CD4-positive, CD25-positive, alpha-beta regulatory T cell (primary cell): ENCODE measurements at regions not wholly inside any gene's neighbourhood (a gene's known extent, or its start where the extent isn't known, plus 50 kb on each side); places are given as distances from the start of the nearest gene placed in this dataset.

Experiments used
- ATAC-seq, 2 donors: fragments of 150-1000 bp; cut with Tn5 transposase; one replicate each; pipeline ENCODE4 v1.10.0; 2021; ENCODE audit warnings: low read depth in 2 of 2, moderate number of reproducible peaks in 2 of 2, moderate library complexity in 1 of 2
- DNase-seq, 3 donors: peaks; one replicate each; pipeline versions ENCODE4 v3.0.0 to v3.0.0-alpha.2; 2012 to 2022; ENCODE audit warnings: mixed read lengths in 1 of 3
- H3K27ac ChIP-seq: one replicate; pipeline ENCODE4 v1.7.0; 2013; ENCODE audit warnings: mild to moderate bottlenecking, low read length; ENCODE audit not compliant: insufficient read depth, poor library complexity, severe bottlenecking
- H3K27me3 ChIP-seq: one replicate; pipeline ENCODE4 v1.7.0; 2013; ENCODE audit warnings: low read length; ENCODE audit not compliant: control insufficient read depth, insufficient read depth
- H3K36me3 ChIP-seq: one replicate; pipeline ENCODE4 v1.7.0; 2013; ENCODE audit warnings: mild to moderate bottlenecking, low read length, moderate library complexity; ENCODE audit not compliant: control insufficient read depth, insufficient read depth
- H3K4me1 ChIP-seq: 2 replicates; pipeline ENCODE4 v1.7.0; 2013; ENCODE audit warnings: mild to moderate bottlenecking, low read length; ENCODE audit not compliant: insufficient read depth, control insufficient read depth, poor library complexity, severe bottlenecking
- H3K4me3 ChIP-seq: one replicate; pipeline ENCODE4 v1.7.0; 2013; ENCODE audit warnings: low read depth, mild to moderate bottlenecking, low read length, moderate library complexity
- H3K9me3 ChIP-seq, 2 experiments: 1 replicate in 1 of 2; 2 replicates in 1 of 2; pipeline ENCODE4 v1.7.0; 2013; ENCODE audit warnings: low read length in 2 of 2, mild to moderate bottlenecking in 1 of 2, moderate library complexity in 1 of 2; ENCODE audit not compliant: control insufficient read depth in 2 of 2
- H3K27ac Mint-ChIP-seq, 3 donors: one replicate each; pipeline ENCODE4 v1.8.0; 2020 to 2022; ENCODE audit warnings: mild to moderate bottlenecking in 3 of 3, mixed read lengths in 3 of 3, moderate library complexity in 2 of 3
- H3K27me3 Mint-ChIP-seq: one replicate; pipeline ENCODE4 v1.8.0; 2022; ENCODE audit warnings: mild to moderate bottlenecking, mixed read lengths
- H3K36me3 Mint-ChIP-seq: one replicate; pipeline ENCODE4 v1.8.0; 2020; ENCODE audit warnings: mixed read lengths
- H3K4me1 Mint-ChIP-seq, 4 donors: one replicate each; pipeline ENCODE4 v1.8.0; 2020 to 2022; ENCODE audit warnings: mixed read lengths in 4 of 4, mild to moderate bottlenecking in 1 of 4
- H3K4me3 Mint-ChIP-seq, 4 donors: one replicate each; pipeline ENCODE4 v1.8.0; 2020 to 2022; ENCODE audit warnings: mild to moderate bottlenecking in 4 of 4, mixed read lengths in 4 of 4, moderate library complexity in 3 of 4
- H3K9me3 Mint-ChIP-seq, 7 donors: one replicate each; pipeline ENCODE4 v1.8.0; 2020 to 2022; ENCODE audit warnings: mixed read lengths in 7 of 7, mild to moderate bottlenecking in 3 of 7, moderate library complexity in 2 of 7

GRCh38 chr21:36237441-36237840 lies 80.8 kb downstream of the DOP1B start:
- H3K4me3 Mint-ChIP-seq, result no peak overlapping the region
- no peaks in the 10 kb centered on the region for H3K27me3 ChIP-seq
- DNase-seq, result no peak
- H3K9me3 Mint-ChIP-seq, result no peaks in the 10 kb centered on the region
- H3K4me1 ChIP-seq, result no peaks in the 10 kb centered on the region
- no peak overlapping the region for H3K27ac ChIP-seq
- no peak overlapping the region for H3K27ac Mint-ChIP-seq
- H3K4me3 ChIP-seq, result no peak overlapping the region
- H3K4me1 Mint-ChIP-seq, result peaks cover 0 to 15% (median 8%) of the 10 kb centered on the region in 4 donors
- ATAC-seq, result no peak
- H3K27me3 Mint-ChIP-seq, result no peaks in the 10 kb centered on the region
- peaks cover 18% of the 10 kb centered on the region for H3K36me3 ChIP-seq
- H3K9me3 ChIP-seq, result no peaks in the 10 kb centered on the region
- peaks cover 29% of the 10 kb centered on the region for H3K36me3 Mint-ChIP-seq

GRCh38 chr21:36239585-36239984 lies 80.4 kb upstream of the MORC3 start:
- ATAC-seq (no peak), DNase-seq (no peak)
- Histone ChIP-seq H3K4me1 (no peaks in the 10 kb centered on the region), H3K4me3 (no peak overlapping the region), H3K27ac (no peak overlapping the region), H3K9me3 (no peaks in the 10 kb centered on the region), H3K27me3 (no peaks in the 10 kb centered on the region), H3K36me3 (peaks cover 12% of the 10 kb centered on the region)
- Mint-ChIP-seq H3K27ac (no peak overlapping the region), H3K4me3 (no peak overlapping the region), H3K4me1 (peaks cover 0 to 6% (median under 1%) of the 10 kb centered on the region in 4 donors), H3K9me3 (no peaks in the 10 kb centered on the region), H3K36me3 (peaks cover 16% of the 10 kb centered on the region), H3K27me3 (no peaks in the 10 kb centered on the region)

- H3K4me1 ChIP-seq, result no peaks in the 10 kb centered on the region
- DNase-seq (no peak), ATAC-seq (no peak)
- Mint-ChIP-seq H3K4me1 (no peaks in the 10 kb centered on the region), H3K4me3 (no peak overlapping the region), H3K36me3 (peaks cover 23% of the 10 kb centered on the region), H3K27me3 (no peaks in the 10 kb centered on the region), H3K27ac (peak overlapping the region in 1 of 3 donors; percentile 32), H3K9me3 (no peaks in the 10 kb centered on the region)
- no peaks in the 10 kb centered on the region for H3K27me3 ChIP-seq
- H3K36me3 ChIP-seq, result peaks cover 32% of the 10 kb centered on the region
- H3K4me3 ChIP-seq, result no peak overlapping the region
- no peaks in the 10 kb centered on the region for H3K9me3 ChIP-seq
- no peak overlapping the region for H3K27ac ChIP-seq
Measured at GRCh38 chr21:36241717-36242116, 78.3 kb upstream of the MORC3 start.

GRCh38 chr21:36245115-36245514 lies 74.9 kb upstream of the MORC3 start:
- Histone ChIP-seq H3K4me3 (no peak overlapping the region), H3K27me3 (no peaks in the 10 kb centered on the region), H3K36me3 (peaks cover 43% of the 10 kb centered on the region), H3K4me1 (no peaks in the 10 kb centered on the region), H3K27ac (no peak overlapping the region), H3K9me3 (no peaks in the 10 kb centered on the region)
- H3K4me3 Mint-ChIP-seq, result no peak overlapping the region
- DNase-seq (no peak), ATAC-seq (no peak)
- no peaks in the 10 kb centered on the region for H3K27me3 Mint-ChIP-seq
- H3K27ac Mint-ChIP-seq, result no peak overlapping the region
- H3K9me3 Mint-ChIP-seq, result no peaks in the 10 kb centered on the region
- H3K36me3 Mint-ChIP-seq, result peaks cover 33% of the 10 kb centered on the region
- H3K4me1 Mint-ChIP-seq, result peaks cover 0 to 4% (median 1%) of the 10 kb centered on the region in 4 donors

GRCh38 chr21:36245649-36246048 lies 74.3 kb upstream of the MORC3 start:
- Mint-ChIP-seq H3K27me3 (no peaks in the 10 kb centered on the region), H3K36me3 (peaks cover 38% of the 10 kb centered on the region), H3K9me3 (peaks cover 0 to 2% (median 0%) of the 10 kb centered on the region in 7 donors), H3K4me1 (peaks cover 0 to 5% (median 2%) of the 10 kb centered on the region in 4 donors), H3K4me3 (no peak overlapping the region), H3K27ac (no peak overlapping the region)
- ATAC-seq (no peak), DNase-seq (no peak)
- H3K4me3 ChIP-seq, result no peak overlapping the region
- H3K9me3 ChIP-seq, result no peaks in the 10 kb centered on the region
- H3K27me3 ChIP-seq, result no peaks in the 10 kb centered on the region
- H3K27ac ChIP-seq, result no peak overlapping the region
- H3K36me3 ChIP-seq, result peaks cover 48% of the 10 kb centered on the region
- no peaks in the 10 kb centered on the region for H3K4me1 ChIP-seq

GRCh38 chr21:36246080-36246631 lies 73.8 kb upstream of the MORC3 start:
- ATAC-seq, result no peak
- Histone ChIP-seq H3K27me3 (no peaks in the 10 kb centered on the region), H3K9me3 (no peaks in the 10 kb centered on the region), H3K4me1 (no peaks in the 10 kb centered on the region), H3K36me3 (peaks cover 52% of the 10 kb centered on the region), H3K4me3 (no peak overlapping the region), H3K27ac (no peak overlapping the region)
- H3K27ac Mint-ChIP-seq, result no peak overlapping the region
- H3K36me3 Mint-ChIP-seq, result peaks cover 43% of the 10 kb centered on the region
- no peak for DNase-seq
- H3K27me3 Mint-ChIP-seq, result no peaks in the 10 kb centered on the region
- H3K9me3 Mint-ChIP-seq, result peaks cover 0 to 2% (median 0%) of the 10 kb centered on the region in 7 donors
- no peak overlapping the region for H3K4me3 Mint-ChIP-seq
- peaks cover 0 to 5% (median 2%) of the 10 kb centered on the region in 4 donors for H3K4me1 Mint-ChIP-seq

GRCh38 chr21:36247316-36248010 lies 72.5 kb upstream of the MORC3 start:
- H3K9me3 ChIP-seq, result no peaks in the 10 kb centered on the region
- no peak overlapping the region for H3K27ac ChIP-seq
- Mint-ChIP-seq H3K27ac (peak overlapping the region in 1 of 3 donors; percentile 48), H3K4me3 (no peak overlapping the region), H3K9me3 (peaks cover 0 to 2% (median 0%) of the 10 kb centered on the region in 7 donors), H3K36me3 (peaks cover 43% of the 10 kb centered on the region), H3K27me3 (no peaks in the 10 kb centered on the region), H3K4me1 (peaks cover 0 to 5% (median 2%) of the 10 kb centered on the region in 4 donors)
- ATAC-seq, result no peak
- no peaks in the 10 kb centered on the region for H3K4me1 ChIP-seq
- DNase-seq, result no peak
- H3K27me3 ChIP-seq, result no peaks in the 10 kb centered on the region
- H3K36me3 ChIP-seq, result peaks cover 62% of the 10 kb centered on the region
- H3K4me3 ChIP-seq, result no peak overlapping the region
